Activated T-cell treated with anti-CD3 and anti-CD28 coated beads, Interleukin-2, amount 50 U/mL, for 48 hours (primary cell): ENCODE measurements at regions not wholly inside any gene's neighbourhood (a gene's known extent, or its start where the extent isn't known, plus 50 kb on each side); places are given as distances from the start of the nearest gene placed in this dataset.

Experiments used
- DNase-seq, 2 experiments: peaks; one replicate each; pipeline ENCODE4 v3.0.0-alpha.2; 2020

DNA sequence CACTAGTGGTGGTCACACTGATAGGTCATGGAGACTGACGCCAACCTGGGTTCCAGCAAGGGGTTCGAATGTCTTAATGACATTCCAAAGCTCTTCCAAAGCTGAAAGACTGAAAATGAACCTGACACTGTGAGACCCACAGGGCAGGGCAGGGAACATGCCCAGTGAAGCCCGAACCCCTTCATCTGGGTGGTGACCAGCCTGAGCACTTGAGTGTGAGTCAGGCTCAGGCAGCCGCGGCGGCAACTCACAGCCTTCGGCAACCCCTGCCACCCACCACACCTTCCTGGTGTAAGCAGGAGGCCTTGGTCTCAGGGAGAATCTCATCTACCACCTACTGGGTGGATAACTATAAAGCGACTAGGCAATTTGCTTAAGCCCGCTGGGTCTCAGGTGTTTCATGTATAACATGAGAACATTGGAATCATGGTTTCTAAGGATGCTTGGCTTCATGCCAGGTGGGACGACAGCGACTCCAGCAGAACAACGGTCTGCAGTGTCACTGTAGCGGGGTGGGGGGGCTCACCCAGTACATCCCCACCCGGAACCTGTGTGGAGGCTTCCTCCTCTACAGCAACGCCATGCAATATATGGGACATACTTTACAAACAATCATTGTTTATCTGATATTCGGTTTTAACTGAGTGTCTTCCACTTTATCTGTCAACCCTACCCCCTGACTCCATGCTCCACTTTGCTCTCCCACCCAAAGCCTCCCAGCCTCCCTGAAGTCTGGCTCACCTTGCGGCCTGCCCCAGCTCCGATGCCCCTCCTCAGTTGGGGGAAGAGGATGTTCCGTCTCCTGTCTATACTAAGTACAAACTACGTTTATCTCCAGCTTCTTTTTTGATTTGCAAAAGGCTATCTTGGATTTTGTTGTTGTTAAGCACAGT lies 125.0 kb upstream of the MEF2A start:
- peak in 1 of 2 experiments; percentile 10 for DNase-seq

- no peak for DNase-seq
These were observed 124.4 kb upstream of the MEF2A start for GRCh38 chr15:99441444-99441800.

- peak in 1 of 2 experiments; percentile 16 for DNase-seq
These were observed 123.9 kb upstream of the MEF2A start for GRCh38 chr15:99441871-99442251.

- peak; percentile 21 to 23 for DNase-seq
These were observed 123.4 kb upstream of the MEF2A start for GRCh38 chr15:99442252-99442897.

GRCh38 chr15:99443056-99443756 lies 122.6 kb upstream of the MEF2A start:
- DNase-seq, result peak in 1 of 2 experiments; percentile 11

DNA sequence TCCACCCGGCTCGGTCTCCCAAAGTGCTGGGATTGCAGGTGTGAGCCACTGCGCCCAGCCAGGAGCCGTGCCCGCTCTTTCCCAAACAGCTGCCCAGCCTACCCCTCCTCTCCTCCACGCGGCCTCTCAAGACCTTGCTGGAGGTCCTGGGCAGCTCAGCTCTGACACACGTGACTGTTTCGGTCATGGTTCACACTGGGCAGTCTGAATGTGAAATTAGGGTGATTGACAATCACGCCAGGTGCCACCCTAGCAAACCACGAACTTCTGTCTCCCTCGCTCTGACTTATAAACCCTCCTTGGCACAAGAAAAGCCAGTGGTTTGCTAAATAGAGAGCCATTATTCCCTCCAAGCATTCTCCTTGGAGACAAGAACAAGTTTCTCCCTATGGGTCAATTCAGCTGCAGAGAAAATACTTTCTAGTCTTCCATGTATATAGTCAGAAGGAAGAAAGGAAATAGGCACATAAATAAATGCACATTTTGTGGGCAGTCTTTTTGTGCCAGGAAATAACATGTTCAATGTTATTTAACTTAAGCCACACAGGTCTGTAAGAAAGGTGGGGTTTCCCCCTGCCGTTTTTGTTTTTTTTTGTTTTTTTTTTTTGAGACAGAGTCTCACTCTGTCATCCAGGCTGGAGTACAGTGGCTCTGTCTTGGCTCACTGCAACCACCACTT lies 121.9 kb upstream of the MEF2A start:
- DNase-seq, result peak in 1 of 2 experiments; percentile 15

GRCh38 chr15:99445272-99445850 lies 120.4 kb upstream of the MEF2A start:
- no peak for DNase-seq

DNA sequence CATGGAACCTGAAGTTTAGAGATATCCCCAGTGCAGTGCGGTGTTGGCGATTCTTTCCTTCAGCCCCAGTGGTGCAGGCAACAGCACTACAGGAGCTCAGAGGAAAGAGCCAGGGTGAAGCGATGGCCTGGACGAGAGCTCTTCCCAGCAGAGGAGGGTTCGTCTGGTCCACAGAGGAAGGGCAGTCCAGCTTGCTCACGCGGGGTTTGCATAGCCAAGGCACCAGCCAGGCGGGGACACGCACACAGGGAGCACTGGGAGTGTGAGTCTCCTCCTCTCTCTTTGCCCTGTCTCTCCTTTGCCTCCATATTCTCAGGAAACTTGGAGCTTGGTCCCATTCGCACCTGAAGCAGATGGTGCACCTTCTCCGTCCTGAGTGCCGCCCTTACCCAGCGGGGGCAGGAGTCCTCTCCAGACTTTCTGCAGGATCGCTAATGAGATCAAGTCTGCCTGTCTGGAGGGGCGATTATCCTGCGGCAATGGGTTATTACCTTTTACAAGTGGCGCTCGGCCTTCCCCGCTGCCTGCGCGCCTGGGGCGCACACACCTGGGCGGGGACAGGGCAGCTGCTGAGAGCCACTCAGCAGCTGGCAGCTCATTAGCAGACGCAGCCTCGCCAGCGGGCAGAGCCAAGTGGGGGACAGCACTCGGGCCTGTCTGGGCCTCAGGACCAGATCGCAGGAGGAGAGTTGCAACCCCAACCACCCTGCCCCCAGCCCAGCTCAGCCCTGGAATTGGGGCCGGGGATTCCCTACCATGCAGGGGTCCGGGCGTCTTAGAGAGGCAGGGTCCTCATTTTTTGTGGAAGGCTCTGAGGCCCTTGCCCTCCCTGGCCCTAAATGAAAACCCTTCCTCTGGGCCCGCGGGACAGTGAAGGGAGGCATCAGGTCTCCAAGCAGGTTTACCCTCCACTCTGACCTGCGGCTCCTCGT lies 119.0 kb upstream of the MEF2A start:
- DNase-seq, result peak in 1 of 2 experiments; percentile 8

GRCh38 chr15:99447497-99448371 lies 118.0 kb upstream of the MEF2A start:
- peak; percentile 38 to 53 for DNase-seq

DNA sequence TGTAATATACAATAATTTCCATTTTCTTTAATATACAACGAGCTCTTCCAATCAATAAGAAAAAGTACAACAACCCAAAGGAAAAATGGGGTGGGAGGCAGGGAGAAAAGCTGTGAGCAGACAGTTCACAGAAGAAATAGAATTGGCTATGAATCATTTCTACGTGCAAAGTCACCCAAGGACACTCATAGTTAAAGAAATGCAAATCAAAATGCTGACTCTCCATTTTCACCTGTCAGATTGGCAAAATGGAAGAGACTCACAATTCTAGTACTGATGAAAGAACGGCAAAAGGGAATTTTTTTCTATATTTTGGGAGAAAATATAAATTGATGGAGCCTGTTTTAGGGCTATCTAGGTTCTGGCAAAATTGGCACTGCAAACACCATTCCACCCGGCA lies 116.3 kb upstream of the MEF2A start:
- no peak for DNase-seq

- DNase-seq, result peak; percentile 82 to 83
These were observed 114.9 kb upstream of the MEF2A start for GRCh38 chr15:99450896-99451358.

GRCh38 chr15:99451484-99451883 lies 114.3 kb upstream of the MEF2A start:
- no peak for DNase-seq

DNA sequence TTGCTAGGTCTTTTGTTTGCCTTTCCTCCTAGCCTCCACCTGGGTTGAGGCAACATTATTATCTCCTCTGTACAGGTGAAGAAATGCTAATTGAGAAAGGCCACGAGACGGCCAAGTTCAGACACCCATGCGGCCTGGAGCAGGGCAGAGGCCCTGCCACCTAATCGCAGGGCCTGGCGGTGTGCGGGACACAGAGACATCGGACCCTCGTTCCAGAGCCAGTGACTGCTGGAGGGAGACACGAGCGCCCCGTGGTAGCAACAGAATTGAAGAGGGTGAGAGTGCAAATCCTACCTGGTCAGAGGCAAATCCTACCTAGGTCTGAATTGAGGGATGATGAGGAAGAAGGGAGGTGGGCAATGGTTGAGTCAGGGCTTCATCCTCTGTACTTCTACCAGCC lies 113.8 kb upstream of the MEF2A start:
- DNase-seq, result peak in 1 of 2 experiments; percentile 10

GRCh38 chr15:99452728-99453636 lies 112.8 kb upstream of the MEF2A start:
- DNase-seq, result peak in 1 of 2 experiments; percentile 16

- no peak for DNase-seq
These were observed 112.2 kb upstream of the MEF2A start for GRCh38 chr15:99453637-99454030.

DNA sequence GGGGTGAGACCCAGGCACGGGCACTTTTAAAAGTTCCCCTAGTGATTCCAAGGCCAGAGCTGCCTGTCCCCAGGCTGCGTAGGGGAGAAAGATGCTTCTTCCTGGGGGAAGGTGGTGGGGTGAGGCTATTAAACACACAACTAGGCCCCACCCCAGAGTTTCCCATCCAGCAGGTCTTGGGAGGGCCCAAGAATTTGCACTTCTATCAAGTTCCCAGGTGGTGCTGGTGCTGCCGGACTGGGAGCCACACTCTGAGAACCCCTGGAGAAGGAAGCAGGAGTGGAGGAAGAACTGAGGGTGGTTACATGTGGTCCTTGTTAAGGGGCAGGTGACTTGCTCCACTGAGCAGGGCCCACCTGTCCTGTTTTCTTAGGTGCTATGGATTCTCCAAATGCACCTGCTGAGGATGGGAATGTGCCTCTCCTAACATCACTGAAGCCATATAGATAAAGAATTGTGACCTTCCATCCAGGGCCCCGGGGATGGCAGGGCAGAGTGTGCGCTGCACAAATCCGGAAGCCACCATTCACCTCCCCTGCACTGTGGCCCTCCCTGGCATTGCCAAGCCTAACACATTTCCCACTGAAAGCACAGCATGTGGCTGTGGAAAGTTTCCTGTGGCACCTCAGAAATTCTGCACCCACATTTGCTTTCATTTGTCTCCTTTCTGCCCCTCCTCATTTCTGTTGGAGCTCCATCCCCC lies 111.5 kb upstream of the MEF2A start:
- DNase-seq, result peak; percentile 10 to 12

- peak in 1 of 2 experiments; percentile 15 for DNase-seq
These were observed 110.6 kb upstream of the MEF2A start for GRCh38 chr15:99454941-99455788.

DNA sequence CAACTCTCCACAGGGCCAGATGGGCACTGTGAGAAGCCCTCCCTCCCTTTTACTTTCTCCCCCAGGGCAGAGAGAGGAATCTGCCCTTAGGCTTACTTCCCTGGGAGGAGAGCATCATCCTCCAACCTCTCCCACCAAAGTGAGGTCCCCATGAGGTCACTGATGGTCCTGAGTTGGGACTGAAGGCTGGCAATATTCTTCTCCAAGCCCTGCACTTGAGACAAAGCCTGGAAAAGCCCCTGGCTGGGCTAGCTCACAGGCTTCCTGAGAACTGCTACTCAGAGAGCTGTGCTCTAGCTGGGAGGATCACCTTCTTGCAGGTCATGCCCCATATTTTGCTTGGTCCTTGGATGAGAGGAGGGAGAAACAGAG lies 110.0 kb upstream of the MEF2A start:
- DNase-seq, result no peak
